ENCODE measurements at regions not wholly inside any gene's neighbourhood (a gene's known extent, or its start where the extent isn't known, plus 50 kb on each side); places are given as distances from the start of the nearest gene placed in this dataset.

- TF ChIP-seq POLR2A (IDR thresholded peaks at IDR 0.05; ENCODE audit: borderline replicate concordance, extremely low read depth, insufficient read depth, insufficient read length), result no peak
- TF ChIP-seq, protein P1, sequence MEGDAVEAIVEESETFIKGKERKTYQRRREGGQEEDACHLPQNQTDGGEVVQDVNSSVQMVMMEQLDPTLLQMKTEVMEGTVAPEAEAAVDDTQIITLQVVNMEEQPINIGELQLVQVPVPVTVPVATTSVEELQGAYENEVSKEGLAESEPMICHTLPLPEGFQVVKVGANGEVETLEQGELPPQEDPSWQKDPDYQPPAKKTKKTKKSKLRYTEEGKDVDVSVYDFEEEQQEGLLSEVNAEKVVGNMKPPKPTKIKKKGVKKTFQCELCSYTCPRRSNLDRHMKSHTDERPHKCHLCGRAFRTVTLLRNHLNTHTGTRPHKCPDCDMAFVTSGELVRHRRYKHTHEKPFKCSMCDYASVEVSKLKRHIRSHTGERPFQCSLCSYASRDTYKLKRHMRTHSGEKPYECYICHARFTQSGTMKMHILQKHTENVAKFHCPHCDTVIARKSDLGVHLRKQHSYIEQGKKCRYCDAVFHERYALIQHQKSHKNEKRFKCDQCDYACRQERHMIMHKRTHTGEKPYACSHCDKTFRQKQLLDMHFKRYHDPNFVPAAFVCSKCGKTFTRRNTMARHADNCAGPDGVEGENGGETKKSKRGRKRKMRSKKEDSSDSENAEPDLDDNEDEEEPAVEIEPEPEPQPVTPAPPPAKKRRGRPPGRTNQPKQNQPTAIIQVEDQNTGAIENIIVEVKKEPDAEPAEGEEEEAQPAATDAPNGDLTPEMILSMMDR (IDR thresholded peaks at IDR 0.05 in 2 of 3, conservative IDR thresholded peaks at IDR 0.05 in 1 of 3; ENCODE audit: borderline replicate concordance in 1 of 3, insufficient read depth in 1 of 3, low read depth in 2 of 3, low read length in 2 of 3), result no peak
- TF ChIP-seq POLR2AphosphoS5 (IDR thresholded peaks at IDR 0.05; ENCODE audit: low read depth, low read length), result no peak
- TF ChIP-seq FOSL1 (IDR thresholded peaks at IDR 0.05; ENCODE audit: low read depth), result no peak
- no peak for TF ChIP-seq EGR1 (IDR thresholded peaks at IDR 0.05; ENCODE audit: low read depth)
- TF ChIP-seq RAD21 (IDR thresholded peaks at IDR 0.05; ENCODE audit: low read depth), result no peak
- TF ChIP-seq ZFX (IDR thresholded peaks at IDR 0.05), result no peak
- TF ChIP-seq CEBPB (IDR thresholded peaks at IDR 0.05; ENCODE audit: low read depth), result no peak
- TF ChIP-seq EZH2 (IDR thresholded peaks at IDR 0.05), result no peak
- no peak for TF ChIP-seq EZH2phosphoT487 (IDR thresholded peaks at IDR 0.05; ENCODE audit: borderline replicate concordance)
- no peak for TF ChIP-seq YY1 (IDR thresholded peaks at IDR 0.05; ENCODE audit: extremely low read depth, insufficient replicate concordance, low read depth, low read length)
Measured at GRCh38 chr7:96579119-96579518, 130.5 kb downstream of the SEM1 start.

All from HCT116 (cell line).